ENCODE measurements at regions not wholly inside any gene's neighbourhood (a gene's known extent, or its start where the extent isn't known, plus 50 kb on each side); places are given as distances from the start of the nearest gene placed in this dataset.

DNA sequence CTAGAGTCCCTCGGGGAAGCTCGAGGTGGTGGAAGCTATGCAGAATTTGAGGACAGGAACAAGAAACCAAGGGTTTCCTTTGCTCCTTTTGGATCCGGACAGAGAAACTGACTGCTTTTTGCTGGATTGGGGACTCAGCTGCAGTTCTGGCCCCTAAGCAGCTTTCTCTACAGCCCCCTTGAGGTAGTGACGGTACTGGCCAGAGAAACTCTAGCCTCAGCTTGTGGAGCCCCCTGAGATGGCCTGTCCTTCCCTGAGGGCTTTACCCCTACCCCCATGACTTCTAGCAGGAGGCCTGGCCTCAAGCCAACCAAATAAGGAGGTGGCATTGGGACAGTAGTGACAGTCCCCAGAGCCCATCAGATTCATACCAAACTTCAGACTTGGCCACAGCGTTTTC is 118.1 kb downstream of the IRX5 start:
- POLR2A ChIA-PET: no interaction called here
- Histone ChIP-seq H3K4me1 (ENCODE audit: control insufficient read depth in 1 of 2, insufficient read depth in 2 of 2, low read depth in 1 of 2, low read length in 1 of 2) (peaks cover 0 to 5% of the 10 kb centered on the region in 2 experiments; a peak in 1 of 4 replicates), H3K27me3 (ENCODE audit: insufficient read depth) (no peaks in the 10 kb centered on the region), H3K27ac (ENCODE audit: low read depth in 2 of 2, low read length in 1 of 2) (no peak overlapping the region), H3K9ac (no peak overlapping the region), H2AFZ (ENCODE audit: low read depth) (no peak overlapping the region), H3K9me2 (no peaks in the 10 kb centered on the region), H3K79me2 (ENCODE audit: insufficient read depth) (no peaks in the 10 kb centered on the region), H3K4me3 (ENCODE audit: low read depth in 2 of 2, low read length in 1 of 2) (no peak overlapping the region), H3K36me3 (replicated peaks in 1 of 2; ENCODE audit: control insufficient read depth in 1 of 2, insufficient read depth in 2 of 2, low read length in 1 of 2) (no peaks in the 10 kb centered on the region), H3K4me2 (no peak overlapping the region), H4K20me1 (ENCODE audit: insufficient read depth) (no peaks in the 10 kb centered on the region), H3K9me3 (no peaks in the 10 kb centered on the region), H3F3A (replicated peaks; ENCODE audit: insufficient read depth) (no peaks in the 10 kb centered on the region)
- TF ChIP-seq SMC3 (IDR thresholded peaks at IDR 0.05; ENCODE audit: low read depth, low read length): no peak
- TF ChIP-seq GATA2 (CRISPR knock-in tag; IDR thresholded peaks at IDR 0.05): no peak
- TF ChIP-seq FOXM1 (IDR thresholded peaks at IDR 0.05; ENCODE audit: low read depth): no peak
- TF ChIP-seq USF2 (IDR thresholded peaks at IDR 0.05; ENCODE audit: borderline replicate concordance, low read depth, low read length): no peak
- no peak for TF ChIP-seq MEF2A (IDR thresholded peaks at IDR 0.05; ENCODE audit: borderline replicate concordance, low read depth)
- CTCF ChIA-PET: interaction anchor here (3.6 kb wide), 1 partner anchor 13 kb away, joined by 15 read pairs; no protein-coding TSS in a partner anchor
- DNase-seq: no peak
- 43% methylated on average over 5 of the region's 5 CpGs for WGBS (ENCODE audit: low lambda C conversion rate)

GRCh38 chr16:55051571-55052347 is 121.1 kb downstream of the IRX5 start:
- peaks cover 0 to 8% of the 10 kb centered on the region in 2 experiments; a peak in 1 of 4 replicates for H3K4me1 ChIP-seq (ENCODE audit: control insufficient read depth in 1 of 2, insufficient read depth in 2 of 2, low read depth in 1 of 2, low read length in 1 of 2)
- H3K4me2 ChIP-seq: no peak overlapping the region
- H3K9me3 ChIP-seq: no peaks in the 10 kb centered on the region
- ChIA-PET CTCF (interaction anchor here (0.7 to 1.3 kb wide), 5 partner anchors 16 to 319 kb away, joined by 3 to 5 read pairs (median 4); partner anchors contain the start of gene IRX6), POLR2A (no interaction called here)
- no peaks in the 10 kb centered on the region for H3K9me2 ChIP-seq
- no peak overlapping the region for H2AFZ ChIP-seq (ENCODE audit: low read depth)
- no peaks in the 10 kb centered on the region for H3K79me2 ChIP-seq (ENCODE audit: insufficient read depth)
- H3K36me3 ChIP-seq (replicated peaks in 1 of 2; ENCODE audit: control insufficient read depth in 1 of 2, insufficient read depth in 2 of 2, low read length in 1 of 2): no peaks in the 10 kb centered on the region
- H3K27ac ChIP-seq (ENCODE audit: low read depth in 2 of 2, low read length in 1 of 2): no peak overlapping the region
- no peaks in the 10 kb centered on the region for H3F3A ChIP-seq (replicated peaks; ENCODE audit: insufficient read depth)
- DNase-seq: no peak
- WGBS (ENCODE audit: low lambda C conversion rate): 37% methylated on average over 7 of the region's 7 CpGs
- TF ChIP-seq YY1 (IDR thresholded peaks at IDR 0.05; ENCODE audit: low read depth) (no peak), NFIC (IDR thresholded peaks at IDR 0.05; ENCODE audit: borderline replicate concordance) (no peak), RCOR1 (IDR thresholded peaks at IDR 0.05; ENCODE audit: low read length) (no peak), CTCF (IDR thresholded peaks at IDR 0.05) (no peak), POLR2AphosphoS5 (IDR thresholded peaks at IDR 0.05; ENCODE audit: low read depth, low read length) (no peak), TEAD4 (IDR thresholded peaks at IDR 0.05; ENCODE audit: borderline replicate concordance, insufficient read depth) (no peak), USF1 (IDR thresholded peaks at IDR 0.05; ENCODE audit: borderline replicate concordance, low read depth) (no peak), GATA2 (CRISPR knock-in tag; IDR thresholded peaks at IDR 0.05) (no peak), MEF2A (IDR thresholded peaks at IDR 0.05; ENCODE audit: borderline replicate concordance, low read depth) (no peak), JUND (IDR thresholded peaks at IDR 0.05) (no peak), CHD2 (IDR thresholded peaks at IDR 0.05; ENCODE audit: low read length, partially characterized antibody) (no peak), REST (IDR thresholded peaks at IDR 0.05; ENCODE audit: low read depth, low read length) (no peak), TCF12 (IDR thresholded peaks at IDR 0.05) (no peak)
- TF ChIP-seq, protein P1, sequence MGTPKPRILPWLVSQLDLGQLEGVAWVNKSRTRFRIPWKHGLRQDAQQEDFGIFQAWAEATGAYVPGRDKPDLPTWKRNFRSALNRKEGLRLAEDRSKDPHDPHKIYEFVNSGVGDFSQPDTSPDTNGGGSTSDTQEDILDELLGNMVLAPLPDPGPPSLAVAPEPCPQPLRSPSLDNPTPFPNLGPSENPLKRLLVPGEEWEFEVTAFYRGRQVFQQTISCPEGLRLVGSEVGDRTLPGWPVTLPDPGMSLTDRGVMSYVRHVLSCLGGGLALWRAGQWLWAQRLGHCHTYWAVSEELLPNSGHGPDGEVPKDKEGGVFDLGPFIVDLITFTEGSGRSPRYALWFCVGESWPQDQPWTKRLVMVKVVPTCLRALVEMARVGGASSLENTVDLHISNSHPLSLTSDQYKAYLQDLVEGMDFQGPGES (IDR thresholded peaks at IDR 0.05; ENCODE audit: low read depth, low read length): no peak
- TF ChIP-seq, protein P2, sequence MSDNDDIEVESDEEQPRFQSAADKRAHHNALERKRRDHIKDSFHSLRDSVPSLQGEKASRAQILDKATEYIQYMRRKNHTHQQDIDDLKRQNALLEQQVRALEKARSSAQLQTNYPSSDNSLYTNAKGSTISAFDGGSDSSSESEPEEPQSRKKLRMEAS (IDR thresholded peaks at IDR 0.05; ENCODE audit: low read depth): no peak
- no peak overlapping the region for H3K9ac ChIP-seq
- no peaks in the 10 kb centered on the region for H4K20me1 ChIP-seq (ENCODE audit: insufficient read depth)
- no peak overlapping the region for H3K4me3 ChIP-seq (ENCODE audit: low read depth in 2 of 2, low read length in 1 of 2)
- H3K27me3 ChIP-seq (ENCODE audit: insufficient read depth): no peaks in the 10 kb centered on the region

Data from SK-N-SH (cell line).